ENCODE measurements at regions not wholly inside any gene's neighbourhood (a gene's known extent, or its start where the extent isn't known, plus 50 kb on each side); places are given as distances from the start of the nearest gene placed in this dataset.

DNA sequence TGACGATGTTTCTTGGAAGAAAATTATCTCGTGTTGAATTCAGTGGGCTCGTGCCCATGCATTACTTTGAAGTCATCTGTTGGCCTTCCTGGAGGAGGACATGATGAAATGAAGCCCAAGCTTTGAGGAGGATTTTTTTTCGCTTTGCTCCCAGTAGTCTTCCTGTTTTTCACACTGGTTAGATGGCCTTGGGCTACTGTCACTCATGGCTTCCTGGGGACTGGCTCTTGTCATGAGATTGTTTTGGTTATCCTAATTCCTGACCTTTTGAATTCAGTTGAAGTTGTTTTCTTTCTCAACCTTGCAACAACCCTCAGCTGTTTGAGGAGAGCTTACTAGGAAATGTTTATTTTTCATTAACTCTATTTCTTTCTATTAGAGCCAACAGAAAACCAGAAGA is 430.7 kb downstream of the HS3ST3B1 start:
- no peak for TF ChIP-seq TAF1 (IDR thresholded peaks at IDR 0.05; ENCODE audit: low read depth, low read length)
- TF ChIP-seq, protein P1, sequence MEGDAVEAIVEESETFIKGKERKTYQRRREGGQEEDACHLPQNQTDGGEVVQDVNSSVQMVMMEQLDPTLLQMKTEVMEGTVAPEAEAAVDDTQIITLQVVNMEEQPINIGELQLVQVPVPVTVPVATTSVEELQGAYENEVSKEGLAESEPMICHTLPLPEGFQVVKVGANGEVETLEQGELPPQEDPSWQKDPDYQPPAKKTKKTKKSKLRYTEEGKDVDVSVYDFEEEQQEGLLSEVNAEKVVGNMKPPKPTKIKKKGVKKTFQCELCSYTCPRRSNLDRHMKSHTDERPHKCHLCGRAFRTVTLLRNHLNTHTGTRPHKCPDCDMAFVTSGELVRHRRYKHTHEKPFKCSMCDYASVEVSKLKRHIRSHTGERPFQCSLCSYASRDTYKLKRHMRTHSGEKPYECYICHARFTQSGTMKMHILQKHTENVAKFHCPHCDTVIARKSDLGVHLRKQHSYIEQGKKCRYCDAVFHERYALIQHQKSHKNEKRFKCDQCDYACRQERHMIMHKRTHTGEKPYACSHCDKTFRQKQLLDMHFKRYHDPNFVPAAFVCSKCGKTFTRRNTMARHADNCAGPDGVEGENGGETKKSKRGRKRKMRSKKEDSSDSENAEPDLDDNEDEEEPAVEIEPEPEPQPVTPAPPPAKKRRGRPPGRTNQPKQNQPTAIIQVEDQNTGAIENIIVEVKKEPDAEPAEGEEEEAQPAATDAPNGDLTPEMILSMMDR (IDR thresholded peaks at IDR 0.05; ENCODE audit: control extremely low read depth in 1 of 3, insufficient read depth in 1 of 3, low read depth in 1 of 3, low read length in 3 of 3), result no peak
- no peak for TF ChIP-seq ZNF274 (IDR thresholded peaks at IDR 0.05; ENCODE audit: borderline replicate concordance, extremely low read depth, low read length)
- no peak for TF ChIP-seq POLR2AphosphoS5 (IDR thresholded peaks at IDR 0.05; ENCODE audit: low read depth, low read length)
- TF ChIP-seq CHD2 (IDR thresholded peaks at IDR 0.05; ENCODE audit: low read length), result no peak
- no peak for TF ChIP-seq SIX5 (IDR thresholded peaks at IDR 0.05; ENCODE audit: low read depth, low read length)
- TF ChIP-seq POLR2A (IDR thresholded peaks at IDR 0.05; ENCODE audit: control extremely low read depth in 1 of 2, low read depth in 2 of 2, low read length in 2 of 2), result no peak
- no peak for TF ChIP-seq SP1 (IDR thresholded peaks at IDR 0.05; ENCODE audit: low read depth, low read length)
- no peak for TF ChIP-seq EZH2 (IDR thresholded peaks at IDR 0.05; ENCODE audit: low read depth, low read length, severe bottlenecking)
- no peak for TF ChIP-seq MAFK (IDR thresholded peaks at IDR 0.05; ENCODE audit: low read depth, low read length)
- no peak for TF ChIP-seq RXRA (IDR thresholded peaks at IDR 0.05; ENCODE audit: insufficient read depth, low read depth, low read length)
- no peak for TF ChIP-seq KDM5A (IDR thresholded peaks at IDR 0.05; ENCODE audit: low read length)
- no peak for TF ChIP-seq FOSL1 (IDR thresholded peaks at IDR 0.05; ENCODE audit: insufficient read depth, low read depth, low read length)

Data from H1 (cell line).